GM21381 (cell line): ENCODE measurements at regions not wholly inside any gene's neighbourhood (a gene's known extent, or its start where the extent isn't known, plus 50 kb on each side); places are given as distances from the start of the nearest gene placed in this dataset.
"Not testable (repeated sequence)": the region's sequence is repeated elsewhere in the genome, so short reads cannot be mapped to it uniquely, and the experiment has no call there.

Experiments
- ATAC-seq: cut with Tn5 transposase; IDR thresholded peaks from one replicate; pipeline ENCODE4 v1.9.1; 2021; ENCODE audit warnings: mild to moderate bottlenecking, moderate library complexity; ENCODE audit not compliant: unreplicated experiment

DNA sequence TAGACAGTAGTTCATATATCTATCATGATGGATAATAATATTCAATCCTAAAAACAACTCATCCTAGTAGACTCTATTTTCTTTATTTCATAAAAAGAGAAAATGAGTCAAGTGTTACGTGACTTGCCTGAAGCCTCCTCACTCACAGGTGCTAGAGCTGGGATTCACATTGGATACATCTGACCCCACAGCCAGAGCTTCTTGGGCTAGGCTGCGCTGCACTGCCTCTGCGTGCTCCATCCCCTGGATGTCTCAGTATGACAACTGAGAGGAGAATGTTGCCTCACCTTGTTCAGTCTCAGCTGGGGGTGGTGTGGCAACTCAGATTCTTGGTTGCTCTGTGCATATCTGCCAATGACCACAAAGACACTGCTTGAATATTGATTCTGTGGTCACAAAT is 286.6 kb downstream of the LIG4 start:
- no peak for ATAC-seq

DNA sequence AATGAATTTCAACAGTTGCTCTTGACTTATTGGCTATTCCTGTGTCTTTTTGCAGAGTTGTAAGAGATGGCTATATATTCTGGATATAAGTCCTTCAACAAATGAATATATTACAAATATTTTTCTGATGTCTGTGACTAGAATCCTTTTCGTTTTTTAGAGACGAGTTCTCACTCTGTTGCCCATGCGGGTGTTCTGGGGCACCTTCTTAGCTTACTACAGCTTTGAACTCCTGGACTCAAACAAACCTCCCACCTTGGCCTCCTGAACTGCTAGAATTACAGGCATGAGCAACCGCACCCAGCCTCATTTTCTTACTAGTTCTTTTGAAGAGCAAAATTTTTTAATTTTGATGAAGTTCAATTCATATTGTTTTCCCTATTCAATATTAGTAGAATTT is 287.8 kb downstream of the LIG4 start:
- no peak for ATAC-seq

DNA sequence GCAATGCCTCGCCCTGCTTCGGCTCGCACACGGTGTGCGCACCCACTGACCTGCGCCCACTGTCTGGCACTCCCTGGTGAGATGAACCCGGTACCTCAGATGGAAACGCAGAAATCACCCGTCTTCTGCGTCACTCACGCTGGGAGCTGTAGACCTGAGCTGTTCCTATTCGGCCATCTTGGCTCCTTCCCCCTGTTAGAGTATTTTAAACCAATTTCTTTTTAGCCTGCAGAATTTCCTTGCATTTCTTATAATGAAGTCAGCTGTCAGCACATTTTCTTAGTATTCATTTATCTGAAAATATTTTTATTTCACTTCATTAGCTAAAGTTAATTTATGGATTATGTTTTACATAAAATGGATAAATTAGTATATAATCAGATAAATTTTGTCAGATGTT is 288.8 kb downstream of the LIG4 start:
- not testable (repeated sequence) for ATAC-seq

DNA sequence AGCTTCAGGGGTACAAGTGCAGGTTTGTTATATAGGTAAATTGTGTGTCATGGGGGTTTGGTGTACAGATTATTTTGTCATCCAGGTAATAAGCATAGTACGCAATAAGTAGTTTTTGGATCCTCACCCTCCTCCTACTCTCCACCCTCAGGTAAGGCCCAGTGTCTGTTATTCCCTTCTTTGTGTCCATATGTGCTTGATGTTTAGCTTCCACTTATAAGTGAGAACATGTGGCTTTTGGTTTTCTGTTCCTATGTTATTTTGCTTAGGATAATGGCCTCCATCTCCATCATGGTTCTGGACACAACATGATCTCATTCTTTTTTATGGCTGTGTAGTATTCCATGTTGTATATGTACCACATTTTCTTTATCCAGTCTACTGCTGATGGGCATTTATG is 298.4 kb downstream of the LIG4 start:
- ATAC-seq = not testable (repeated sequence)

DNA sequence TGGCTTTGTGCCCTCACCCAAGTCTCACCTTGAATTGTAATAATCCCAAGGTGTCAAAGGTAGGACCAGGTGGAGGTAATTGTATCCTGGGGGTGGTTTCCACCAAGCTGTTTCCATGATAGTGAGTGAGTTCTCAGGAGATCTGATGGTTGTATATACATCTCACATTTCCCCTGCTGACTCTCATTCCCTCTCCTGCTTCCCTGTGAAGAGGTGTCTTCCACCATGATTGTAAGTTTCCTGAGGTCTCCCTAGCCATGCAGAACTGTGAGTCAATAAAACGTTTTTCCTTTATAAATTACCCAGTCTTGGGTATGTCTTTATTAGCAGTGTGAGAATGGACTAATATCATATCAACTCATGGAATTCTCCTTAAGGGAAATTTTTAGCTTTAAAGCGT is 302.6 kb downstream of the LIG4 start:
- no peak for ATAC-seq

DNA sequence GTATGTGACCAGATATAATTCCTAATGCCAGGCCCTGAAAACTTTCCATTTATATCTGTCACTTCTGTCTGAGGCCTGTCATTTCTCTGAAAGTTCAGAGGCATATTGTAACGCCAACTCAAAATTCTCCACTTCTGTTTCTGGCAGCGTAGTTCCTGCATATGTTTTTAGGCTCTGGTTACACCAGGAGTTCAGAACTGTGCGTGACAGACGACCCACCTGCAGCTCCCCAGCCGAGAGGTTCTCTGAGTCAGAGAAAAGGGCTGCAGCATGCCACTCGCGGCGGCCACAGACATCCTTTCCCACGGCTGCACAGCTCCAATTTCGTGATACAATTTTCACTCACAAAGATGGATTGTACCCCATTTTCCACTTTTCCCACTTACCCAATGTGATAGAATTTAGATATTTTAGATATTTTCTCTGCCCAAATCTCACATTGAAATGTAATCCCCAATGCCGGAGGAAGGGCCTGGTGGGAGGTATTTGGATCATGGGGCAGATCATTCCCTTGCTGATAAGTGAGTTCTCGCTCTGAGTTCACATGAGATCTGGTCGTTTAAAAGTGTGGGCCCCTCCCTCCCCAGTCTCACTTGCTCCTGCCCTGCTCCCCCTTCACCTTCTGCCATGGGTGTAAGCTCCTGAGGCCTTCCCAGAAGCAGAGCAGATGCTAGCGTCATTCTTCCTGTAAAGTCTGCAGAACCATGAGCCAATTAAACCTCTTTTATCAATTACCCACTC is 308.1 kb downstream of the LIG4 start:
- ATAC-seq = no peak

DNA sequence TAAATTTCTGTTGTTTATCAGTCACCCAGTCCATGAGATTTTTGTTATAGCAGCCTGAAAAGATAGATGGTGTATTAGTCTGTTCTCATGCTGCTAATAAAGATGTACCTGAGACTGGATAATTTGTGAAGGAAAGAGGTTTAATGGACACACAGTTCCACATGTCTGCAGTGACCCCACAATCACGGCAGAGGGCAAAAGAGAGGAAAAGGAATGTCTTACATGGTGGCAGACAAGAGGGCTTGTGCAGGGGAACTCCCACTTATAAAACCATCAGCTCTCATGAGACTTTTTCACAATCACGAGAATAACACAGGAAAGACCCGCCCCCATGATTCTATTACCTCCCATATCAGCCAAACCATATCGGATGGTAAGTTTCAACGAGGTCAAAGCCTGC is 309.2 kb downstream of the LIG4 start:
- ATAC-seq = no peak

DNA sequence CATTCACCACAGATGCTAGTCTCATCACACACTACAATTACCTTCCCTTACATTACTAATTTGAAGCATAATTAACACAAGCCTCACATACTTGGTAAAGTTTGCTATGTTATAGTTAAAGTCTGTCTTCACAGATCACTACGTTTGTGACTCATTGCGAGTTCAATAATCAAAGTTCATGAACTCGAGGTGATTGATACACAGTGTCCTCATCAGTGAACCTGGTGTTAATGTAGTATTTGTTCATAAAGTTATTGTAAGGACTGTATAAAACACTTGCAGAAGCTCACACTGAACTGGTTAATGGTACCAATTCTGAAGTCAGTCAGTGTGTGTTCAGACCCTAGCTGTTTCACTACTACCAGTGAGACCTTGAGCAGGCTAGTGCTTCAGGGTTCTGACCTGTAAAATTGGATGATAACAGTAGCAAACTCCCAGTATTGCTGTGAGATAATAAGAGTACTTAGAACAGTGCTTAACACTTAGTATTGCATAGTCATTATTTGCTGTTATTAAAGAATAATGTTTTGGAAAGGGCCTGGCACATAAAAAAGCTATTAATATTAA is 313.3 kb downstream of the LIG4 start:
- ATAC-seq = no peak

DNA sequence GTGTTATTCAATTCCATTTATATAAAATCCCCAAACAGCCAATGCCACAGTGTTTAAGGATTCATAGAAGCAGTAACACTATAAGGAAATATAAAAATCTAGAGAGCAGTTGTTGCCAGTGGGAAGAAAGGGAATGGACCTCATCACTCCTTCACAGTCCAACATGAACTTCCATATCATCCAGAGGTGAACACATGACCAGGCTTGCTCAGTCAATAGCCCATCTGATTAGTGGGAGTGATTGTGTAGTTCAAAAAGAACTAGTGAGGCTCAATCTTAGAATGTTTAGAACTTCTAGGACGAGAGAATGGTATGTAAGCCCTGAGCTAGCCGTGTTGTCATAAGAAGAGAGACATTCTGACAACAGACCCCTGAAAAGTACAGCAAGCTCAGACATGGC is 314.1 kb downstream of the LIG4 start:
- no peak for ATAC-seq

DNA sequence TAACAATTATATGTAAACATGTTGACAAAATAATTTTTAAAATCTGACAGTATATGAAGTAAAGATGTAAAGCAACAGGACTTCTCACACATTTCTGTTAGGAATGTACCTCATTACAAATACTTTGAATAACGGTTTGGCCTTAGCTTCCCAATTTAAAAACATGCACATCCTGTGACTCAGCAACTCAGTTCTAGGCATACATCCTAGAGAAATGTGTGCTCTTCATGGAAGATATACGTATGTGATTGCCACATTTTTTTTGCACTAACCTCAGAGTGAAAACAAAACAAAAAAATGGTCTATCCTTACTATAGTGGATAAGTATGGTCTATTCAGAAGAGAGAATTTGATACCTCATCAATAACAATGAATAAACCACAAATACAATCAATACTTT is 314.6 kb downstream of the LIG4 start:
- ATAC-seq = no peak

DNA sequence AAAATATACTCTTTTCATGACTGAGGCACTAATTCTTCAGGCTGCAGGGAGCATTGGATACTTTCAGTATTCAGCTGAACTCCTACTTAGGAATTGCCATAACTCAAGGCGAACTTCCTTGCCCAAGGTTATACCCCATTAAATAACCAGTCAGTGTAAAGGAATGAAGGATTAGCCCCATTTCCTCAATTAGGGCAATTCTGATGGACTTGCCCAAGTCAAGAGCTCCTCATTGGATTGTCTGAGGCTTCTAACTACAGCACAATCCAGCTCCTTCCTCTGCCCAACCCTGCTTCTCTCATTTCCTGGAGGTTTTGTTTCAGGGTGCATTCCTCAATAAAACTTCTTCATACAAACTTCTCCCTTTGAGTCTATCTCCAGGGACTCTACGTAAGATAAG is 329.2 kb downstream of the LIG4 start:
- no peak for ATAC-seq

DNA sequence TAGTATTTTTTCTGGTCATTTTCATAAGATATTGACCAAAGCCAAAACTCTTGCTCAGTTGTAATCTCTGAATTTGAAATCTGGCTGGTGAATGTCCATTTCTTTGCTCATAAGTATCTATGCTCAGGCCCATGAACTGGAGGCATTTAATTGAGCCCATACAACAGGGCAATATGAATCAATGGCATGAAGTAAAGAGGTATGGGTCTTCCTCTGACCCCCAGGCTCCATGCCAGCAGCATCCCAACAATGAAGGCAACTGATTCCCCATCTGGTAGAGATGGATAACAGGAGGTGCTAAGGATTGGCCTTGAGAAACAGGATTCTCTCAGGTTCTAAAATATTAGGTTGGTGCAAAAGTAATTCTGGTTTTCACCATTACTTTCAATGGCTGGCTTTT is 330.8 kb downstream of the LIG4 start:
- ATAC-seq = no peak

DNA sequence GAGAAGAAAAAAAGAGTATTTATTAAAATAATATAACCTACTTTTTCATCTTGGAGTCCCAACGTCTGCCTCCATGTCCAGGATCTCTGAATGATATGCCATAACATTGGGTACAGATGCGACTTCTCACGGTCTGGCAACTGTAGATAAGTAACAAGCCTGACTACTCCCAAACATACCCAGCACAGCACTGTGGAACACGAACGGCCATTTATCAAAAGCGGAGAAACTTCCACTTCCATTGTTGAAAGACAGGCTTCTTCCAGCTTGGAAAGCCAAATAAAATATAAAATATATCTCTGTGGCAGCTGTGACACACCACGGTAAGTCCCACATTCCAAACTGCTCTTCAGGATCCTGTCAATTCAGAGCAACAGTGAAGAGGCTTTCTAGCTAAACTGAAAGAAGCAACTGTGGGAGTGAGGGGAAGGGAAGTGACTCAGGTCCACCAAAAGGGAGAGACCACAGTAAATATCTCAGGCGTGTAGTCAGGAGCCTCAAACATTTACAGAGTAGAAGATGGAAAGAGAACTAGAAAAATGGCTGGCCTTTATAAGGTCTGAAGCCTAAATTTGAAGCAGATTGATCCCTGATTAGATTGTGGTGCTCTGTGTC is 331.7 kb downstream of the LIG4 start:
- no peak for ATAC-seq

DNA sequence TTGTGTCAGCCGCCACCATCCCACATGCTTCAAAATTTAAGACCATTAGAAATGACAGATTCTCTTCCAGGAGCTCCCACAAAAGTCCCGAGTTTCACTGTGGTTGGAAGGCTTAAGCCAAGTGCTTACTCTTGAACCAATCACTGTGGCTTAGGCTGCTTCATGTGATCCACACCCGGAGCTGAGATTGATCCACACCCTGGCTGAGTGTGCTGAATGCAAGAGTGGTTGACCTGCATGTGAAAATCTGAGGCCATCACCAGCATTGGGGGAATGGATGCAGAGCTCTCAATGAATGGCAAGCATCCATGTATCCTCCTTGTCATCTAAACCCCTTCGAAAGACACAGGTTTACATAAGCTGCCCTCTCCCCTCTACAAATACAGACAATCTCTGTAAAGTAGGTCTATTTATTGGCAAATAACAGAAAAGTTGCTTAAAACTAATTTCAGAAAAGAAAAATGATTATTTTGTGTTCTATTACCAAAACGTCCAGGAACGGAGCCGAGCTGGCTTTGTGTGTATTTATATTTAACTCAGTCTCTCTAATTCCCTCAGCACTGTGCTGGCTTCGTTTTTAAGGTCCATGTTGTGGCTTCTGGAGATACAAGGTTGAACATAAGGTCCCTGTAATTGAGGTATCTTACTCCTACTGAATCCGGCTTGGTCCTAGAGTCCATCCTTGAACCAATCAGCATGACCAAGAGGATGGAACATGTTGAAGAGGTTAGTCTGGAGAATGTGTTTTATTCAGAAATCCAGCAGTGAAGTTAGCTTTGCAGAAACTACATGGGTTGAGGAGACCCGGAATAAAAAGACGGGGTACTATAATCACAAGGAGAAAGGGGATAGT is 332.4 kb downstream of the LIG4 start:
- no peak for ATAC-seq

DNA sequence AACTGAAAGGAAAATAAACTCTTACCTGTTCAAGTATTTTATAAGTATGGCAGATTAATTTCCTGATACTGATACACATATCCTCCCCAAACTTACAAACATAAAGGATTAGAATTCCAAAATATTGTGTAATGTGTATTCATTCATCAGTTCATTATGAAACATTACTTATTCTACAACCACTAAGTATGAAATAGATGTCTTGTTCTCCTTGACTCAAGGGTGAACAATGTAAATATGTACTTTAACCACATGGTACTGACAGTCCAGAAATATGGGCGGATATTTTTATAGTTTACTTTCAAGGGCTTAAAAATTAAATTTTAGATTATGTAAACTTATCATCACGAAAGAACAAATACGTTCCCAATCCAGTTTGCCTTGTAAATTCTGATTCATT is 334.0 kb downstream of the LIG4 start:
- ATAC-seq = no peak

DNA sequence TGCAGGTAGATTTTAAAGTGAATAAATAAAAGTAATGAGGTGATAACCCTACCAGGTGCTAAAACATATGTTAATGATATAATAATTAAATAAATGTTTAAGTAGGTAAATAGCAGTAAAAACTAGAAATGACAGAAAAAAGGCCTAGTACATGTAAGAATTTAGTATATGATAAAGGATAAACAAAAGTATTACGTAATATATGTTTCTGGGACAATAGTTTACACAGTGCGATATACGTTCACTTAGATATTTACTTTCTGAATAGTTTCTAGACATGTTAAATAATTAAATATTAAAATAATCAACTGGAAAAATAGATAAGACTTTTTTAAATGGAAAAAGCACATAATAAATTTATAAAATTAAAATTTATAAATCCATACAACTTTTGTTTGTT is 340.9 kb downstream of the LIG4 start:
- no peak for ATAC-seq

DNA sequence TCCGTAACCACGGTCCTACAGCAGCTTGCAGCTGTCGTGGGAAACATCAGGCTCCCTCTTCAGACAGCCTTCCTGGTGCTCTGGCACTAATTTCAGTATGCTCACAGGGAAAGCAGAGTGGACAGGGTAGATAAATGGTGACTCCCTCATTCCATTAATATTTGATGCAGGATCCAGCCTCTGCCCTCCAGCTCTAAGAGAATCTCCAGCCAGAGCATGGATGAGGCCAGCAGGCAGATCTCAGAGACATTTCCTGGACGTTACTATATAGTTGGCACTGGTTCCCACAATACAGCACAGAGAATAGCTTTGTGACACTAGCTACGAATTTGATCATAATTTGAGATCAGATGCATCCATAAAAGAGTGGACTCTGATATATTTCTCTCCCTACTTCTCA is 341.4 kb downstream of the LIG4 start:
- ATAC-seq = no peak

DNA sequence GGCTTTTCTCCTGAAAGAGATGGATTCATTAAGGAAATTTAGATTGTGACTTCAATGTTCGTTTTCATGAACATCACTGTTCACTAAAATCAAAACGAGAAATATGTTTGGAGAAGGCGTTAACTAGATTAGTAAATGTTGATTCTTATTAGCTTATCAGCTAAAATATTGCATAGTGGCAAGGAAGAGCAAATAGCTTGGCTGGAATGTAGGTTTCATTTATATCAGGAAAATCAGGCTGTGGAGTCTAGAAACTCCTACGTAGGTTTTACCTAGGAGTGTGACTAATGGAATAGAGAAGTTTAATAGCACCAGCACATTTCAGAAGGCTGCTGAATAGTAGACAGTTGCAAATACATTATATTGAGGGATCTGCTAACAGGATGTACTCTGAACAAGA is 344.9 kb downstream of the LIG4 start:
- ATAC-seq = no peak

DNA sequence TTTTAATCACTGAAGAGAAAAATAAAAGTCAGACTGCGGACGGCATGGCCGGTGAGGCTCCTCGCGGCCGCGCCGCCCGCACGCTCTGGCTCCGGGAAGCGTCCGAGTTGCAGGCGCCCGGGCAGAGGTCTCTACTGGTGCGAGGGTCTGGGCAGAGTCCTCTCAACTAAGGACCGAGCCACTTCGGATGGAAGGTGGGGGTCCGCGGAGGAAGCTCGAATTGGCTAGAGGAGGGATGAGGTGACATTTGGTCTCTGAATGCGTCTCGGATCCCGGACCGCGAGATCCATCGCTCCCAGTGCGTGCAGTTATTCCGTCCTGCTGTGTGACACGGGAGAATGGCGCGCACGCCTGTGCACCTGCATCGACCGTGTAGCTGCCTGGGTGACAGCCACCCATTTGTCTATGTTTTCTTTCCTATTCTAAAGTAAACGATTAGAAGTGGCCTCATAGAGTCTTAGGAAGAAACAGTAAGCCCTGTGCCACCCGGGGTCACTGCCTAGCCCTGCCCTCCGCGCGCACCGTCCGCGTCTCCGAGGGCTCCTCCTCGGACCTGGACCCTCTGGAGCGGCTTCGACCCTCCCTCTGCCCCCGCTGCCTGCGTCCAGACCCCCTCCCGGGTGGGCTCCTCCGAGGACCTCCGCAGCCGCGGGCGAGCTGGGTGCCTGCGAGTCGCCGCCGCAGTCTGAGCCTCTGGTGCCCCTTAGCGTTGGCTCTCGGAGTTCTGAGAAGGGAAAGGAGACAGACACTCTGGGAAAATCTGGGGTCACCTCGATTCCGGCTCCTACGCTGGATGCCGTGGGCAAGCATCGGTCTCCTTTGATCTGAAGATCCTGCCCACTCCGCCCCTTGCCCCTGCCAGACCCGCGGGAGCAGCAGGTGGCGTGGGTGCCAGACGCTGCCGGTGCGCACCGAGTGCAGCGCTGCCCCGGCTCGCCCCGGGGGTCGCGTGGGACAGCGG is 347.4 kb downstream of the LIG4 start:
- no peak for ATAC-seq

DNA sequence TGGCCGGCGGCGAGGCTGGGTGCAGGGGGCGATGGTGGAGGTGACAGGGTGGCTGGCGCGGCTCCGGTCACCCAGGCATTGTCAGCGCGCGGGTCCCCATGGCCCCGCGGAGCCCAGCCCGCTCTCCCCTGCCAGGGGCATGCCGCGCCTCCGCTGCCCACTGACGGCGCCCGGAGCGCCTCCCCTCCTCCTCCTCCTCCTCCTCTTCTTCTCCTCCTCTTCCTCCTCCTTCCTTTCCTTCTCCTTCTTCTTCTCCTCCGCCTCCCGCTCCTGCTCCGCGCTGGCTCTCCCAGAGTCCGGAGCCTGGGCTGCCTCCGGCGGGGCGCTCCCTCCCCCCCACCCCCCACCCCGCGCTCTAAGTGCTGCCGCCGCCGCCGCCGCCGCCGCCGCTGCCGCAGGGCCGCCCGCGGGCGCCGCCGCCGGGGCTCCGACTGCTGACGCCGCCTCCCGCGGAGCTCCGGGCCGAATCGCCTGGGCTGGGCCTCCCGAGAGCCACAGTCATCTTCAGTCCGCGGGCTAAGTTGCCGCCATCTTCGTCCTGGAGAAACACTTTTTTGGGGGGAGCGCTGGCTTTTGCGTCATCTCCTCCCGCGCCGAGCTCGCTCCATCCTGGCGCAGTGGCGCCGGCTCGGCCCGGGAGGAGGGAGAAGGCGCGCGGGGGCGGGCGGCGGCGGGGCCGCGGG is 348.3 kb downstream of the LIG4 start:
- ATAC-seq = no peak
